SK-N-SH (cell line): ENCODE measurements at regions not wholly inside any gene's neighbourhood (a gene's known extent, or its start where the extent isn't known, plus 50 kb on each side); places are given as distances from the start of the nearest gene placed in this dataset.

ENCODE experiments used
- CTCF ChIA-PET: fragments of 300-600, 350-600 bp; formaldehyde crosslinking; extraction: SDS; loops from one replicate; lab custom pipeline; 2021; lab: Yijun Ruan, JAX
- POLR2A ChIA-PET: fragments of 350-600 bp; sonication (Branson Sonifier 250); formaldehyde crosslinking; extraction: SDS; loops from one replicate; lab custom pipeline; 2020; ENCODE audit warnings: antibody characterized with exemption, inconsistent platforms; lab: Yijun Ruan, JAX
- DNase-seq: peaks from one replicate; pipeline ENCODE4 v3.0.0; 2012
- H2AFZ ChIP-seq: fragments of 200-600 bp; sonication (generic); 2 replicates; pipeline ENCODE4 v1.8.1; 2016; ENCODE audit warnings: antibody characterized with exemption, mild to moderate bottlenecking, low read depth
- H3F3A ChIP-seq: fragments of 200-600 bp; sonication (generic); replicated peaks from 2 replicates; pipeline ENCODE3; 2016; ENCODE audit warnings: antibody characterized with exemption, mild to moderate bottlenecking; ENCODE audit not compliant: insufficient read depth
- H3K27ac ChIP-seq, 2 experiments: fragments of 200-500 bp in 1 of 2; fragments of 200-600 bp in 1 of 2; sonication (Bioruptor generic) in 1 of 2; sonication (generic), shearing (Covaris generic) in 1 of 2; 2 replicates each; pipeline versions ENCODE4 v1.5.1 to v1.6.1; 2014 to 2016; ENCODE audit warnings: low read depth in 2 of 2, inconsistent platforms in 1 of 2, low read length in 1 of 2, mild to moderate bottlenecking in 1 of 2, mixed read lengths in 1 of 2
- H3K27me3 ChIP-seq: fragments of 200-600 bp; sonication (generic), shearing (Covaris generic); 2 replicates; pipeline ENCODE4 v1.6.1; 2016; ENCODE audit warnings: mixed run types; ENCODE audit not compliant: insufficient read depth
- H3K36me3 ChIP-seq, 2 experiments: fragments of 200-500 bp in 1 of 2; fragments of 200-600 bp in 1 of 2; sonication (Bioruptor generic) in 1 of 2; sonication (generic) in 1 of 2; replicated peaks in 1 of 2; 2 replicates each; pipeline versions ENCODE3 to v1.5.1; 2014 to 2016; ENCODE audit warnings: low read length in 1 of 2, mild to moderate bottlenecking in 1 of 2; ENCODE audit not compliant: insufficient read depth in 2 of 2, control insufficient read depth in 1 of 2
- H3K4me1 ChIP-seq, 2 experiments: fragments of 200-500 bp in 1 of 2; fragments of 200-600 bp in 1 of 2; sonication (Bioruptor generic) in 1 of 2; sonication (generic), shearing (Covaris generic) in 1 of 2; 2 replicates each; pipeline versions ENCODE4 v1.5.1 to v1.6.1; 2014 to 2016; ENCODE audit warnings: low read depth in 1 of 2, low read length in 1 of 2, mixed run types in 1 of 2; ENCODE audit not compliant: insufficient read depth in 2 of 2, control insufficient read depth in 1 of 2
- H3K4me2 ChIP-seq: fragments of 200-600 bp; sonication (generic), shearing (Covaris generic); 2 replicates; pipeline ENCODE4 v1.6.1; 2017; ENCODE audit warnings: mixed run types
- H3K4me3 ChIP-seq, 2 experiments: fragments of 200-500 bp in 1 of 2; fragments of 200-600 bp in 1 of 2; sonication (Bioruptor generic) in 1 of 2; sonication (generic), shearing (Covaris generic) in 1 of 2; 2 replicates each; pipeline versions ENCODE4 v1.5.1 to v1.8.1; 2014 to 2016; ENCODE audit warnings: low read depth in 2 of 2, inconsistent platforms in 1 of 2, low read length in 1 of 2, mild to moderate bottlenecking in 1 of 2, mixed read lengths in 1 of 2, moderate library complexity in 1 of 2
- H3K79me2 ChIP-seq: fragments of 200-600 bp; sonication (generic); 2 replicates; pipeline ENCODE4 v1.8.1; 2017; ENCODE audit warnings: mild to moderate bottlenecking; ENCODE audit not compliant: insufficient read depth
- H3K9ac ChIP-seq: fragments of 200-600 bp; sonication (generic); 2 replicates; pipeline ENCODE4 v1.6.1; 2017; ENCODE audit warnings: mixed run types
- H3K9me2 ChIP-seq: fragments of 200-600 bp; sonication (generic); 2 replicates; pipeline ENCODE4 v1.6.1; 2017; ENCODE audit warnings: mixed run types
- H3K9me3 ChIP-seq: fragments of 200-600 bp; sonication (generic); 2 replicates; pipeline ENCODE4 v1.6.1; 2017; ENCODE audit warnings: mixed run types, mild to moderate bottlenecking, moderate library complexity
- H4K20me1 ChIP-seq: fragments of 200-600 bp; sonication (generic); 2 replicates; pipeline ENCODE4 v1.6.1; 2017; ENCODE audit warnings: mild to moderate bottlenecking, mixed run types; ENCODE audit not compliant: insufficient read depth
- CHD2 ChIP-seq: fragments of 150-350 bp; IDR thresholded peaks from 2 replicates; pipeline ENCODE4 v1.6.1; 2018; ENCODE audit warnings: low read length; ENCODE audit not compliant: partially characterized antibody
- EZH2phosphoT487 ChIP-seq: fragments of 200-600 bp; sonication (generic); IDR thresholded peaks from 2 replicates; pipeline ENCODE4 v1.6.1; 2017; ENCODE audit warnings: low read depth, mixed run types, mild to moderate bottlenecking, antibody characterized with exemption, moderate library complexity, borderline replicate concordance
- FOSL2 ChIP-seq: IDR thresholded peaks from 2 replicates; pipeline ENCODE4 v1.4.0; 2012; ENCODE audit warnings: low read depth, mild to moderate bottlenecking, moderate library complexity, borderline replicate concordance
- FOXM1 ChIP-seq: IDR thresholded peaks from 2 replicates; pipeline ENCODE4 v1.4.0; 2012; ENCODE audit warnings: low read depth, mild to moderate bottlenecking
- GABPA ChIP-seq: IDR thresholded peaks from 2 replicates; pipeline ENCODE4 v1.4.0; 2012; ENCODE audit warnings: low read depth, mild to moderate bottlenecking
- MEF2A ChIP-seq: IDR thresholded peaks from 2 replicates; pipeline ENCODE4 v1.4.0; 2012; ENCODE audit warnings: low read depth, borderline replicate concordance
- NRF1 ChIP-seq: IDR thresholded peaks from 2 replicates; pipeline ENCODE4 v1.6.1; 2012; ENCODE audit warnings: low read depth, mild to moderate bottlenecking, low read length
- PBX3 ChIP-seq: IDR thresholded peaks from 2 replicates; pipeline ENCODE4; 2012
- RCOR1 ChIP-seq: fragments of 150-350 bp; IDR thresholded peaks from 2 replicates; pipeline ENCODE4 v1.6.1; 2017; ENCODE audit warnings: antibody characterized with exemption, low read length
- RFX5 ChIP-seq: IDR thresholded peaks from 2 replicates; pipeline ENCODE4 v1.6.1; 2012; ENCODE audit warnings: mild to moderate bottlenecking, improper control_type of control experiment, low read length
- RXRA ChIP-seq: IDR thresholded peaks from 2 replicates; pipeline ENCODE4 v1.4.0; 2012; ENCODE audit warnings: low read depth, mild to moderate bottlenecking, borderline replicate concordance
- SMC3 ChIP-seq: IDR thresholded peaks from 2 replicates; pipeline ENCODE4 v1.6.1; 2012; ENCODE audit warnings: low read depth, low read length, improper control_type of control experiment
- TEAD4 ChIP-seq: IDR thresholded peaks from 2 replicates; pipeline ENCODE4 v1.4.0; 2012; ENCODE audit warnings: mild to moderate bottlenecking, borderline replicate concordance; ENCODE audit not compliant: insufficient read depth
- USF2 ChIP-seq: fragments of 150-350 bp; IDR thresholded peaks from 2 replicates; pipeline ENCODE4 v1.6.1; 2017; ENCODE audit warnings: antibody characterized with exemption, low read length, low read depth, borderline replicate concordance
- YY1 ChIP-seq: IDR thresholded peaks from 2 replicates; pipeline ENCODE4 v1.4.0; 2012; ENCODE audit warnings: low read depth, mild to moderate bottlenecking
- ZBTB33 ChIP-seq: IDR thresholded peaks from 2 replicates; pipeline ENCODE4 v1.4.0; 2012; ENCODE audit warnings: low read depth, borderline replicate concordance
- WGBS: methylation state at CpG from one replicate; pipeline ENCODE4 v1.1.6; 2017; ENCODE audit warnings: low lambda C conversion rate; 5-methylcytosine and 5-hydroxymethylcytosine counted together

GRCh38 chr9:13597427-13597826, 317.9 kb upstream of the MPDZ start:
- POLR2A ChIA-PET: interaction anchor here (0.6 kb wide), 1 partner anchor 381 kb away, joined by 6 read pairs; no protein-coding TSS in a partner anchor
- Histone ChIP-seq H3K4me1 (no peaks in the 10 kb centered on the region; a peak in 2 of 4 replicates), H3K4me2 (no peak overlapping the region), H3K9me3 (no peaks in the 10 kb centered on the region; the same call in 1 of the 2 replicates), H3K27ac (no peak overlapping the region), H3K27me3 (no peaks in the 10 kb centered on the region), H3K9me2 (no peaks in the 10 kb centered on the region), H3K9ac (no peak overlapping the region), H2AFZ (no peak overlapping the region), H3K36me3 (no peaks in the 10 kb centered on the region), H4K20me1 (no peaks in the 10 kb centered on the region), H3K79me2 (no peaks in the 10 kb centered on the region), H3F3A (no peaks in the 10 kb centered on the region), H3K4me3 (no peak overlapping the region)
- TF ChIP-seq ZBTB33 (no peak), EZH2phosphoT487 (no peak), NRF1 (no peak), FOXM1 (no peak), SMC3 (no peak), TEAD4 (no peak), MEF2A (no peak), RFX5 (no peak), GABPA (no peak), PBX3 (no peak), RCOR1 (no peak), RXRA (no peak), YY1 (no peak), USF2 (no peak), CHD2 (no peak), FOSL2 (no peak)
- no peak for DNase-seq
- CTCF ChIA-PET: interaction anchor here (1.9 kb wide), 1 partner anchor 11 kb away, joined by 6 read pairs; no protein-coding TSS in a partner anchor
- WGBS: 82% methylated on average over 5 of the region's 5 CpGs

- no peaks in the 10 kb centered on the region for H3K27me3 ChIP-seq
- no peaks in the 10 kb centered on the region; a peak in 2 of 4 replicates for H3K4me1 ChIP-seq
- no peak for DNase-seq
- H3K27ac ChIP-seq: no peak overlapping the region
- no peak overlapping the region for H3K4me3 ChIP-seq
- H2AFZ ChIP-seq: no peak overlapping the region
- ChIA-PET CTCF (no interaction called here), POLR2A (no interaction called here)
- no peaks in the 10 kb centered on the region for H3K9me3 ChIP-seq
- no peak overlapping the region for H3K4me2 ChIP-seq
- 56% methylated on average over 2 of the region's 2 CpGs for WGBS
- no peaks in the 10 kb centered on the region for H4K20me1 ChIP-seq
- no peaks in the 10 kb centered on the region for H3K9me2 ChIP-seq
- no peaks in the 10 kb centered on the region for H3F3A ChIP-seq
- H3K9ac ChIP-seq: no peak overlapping the region
- no peak for TF ChIP-seq USF2
- H3K36me3 ChIP-seq: no peaks in the 10 kb centered on the region
- no peaks in the 10 kb centered on the region for H3K79me2 ChIP-seq
These were observed 317.5 kb upstream of the MPDZ start for GRCh38 chr9:13597004-13597403.
